Keratinocyte (primary cell): ENCODE measurements at regions not wholly inside any gene's neighbourhood (a gene's known extent, or its start where the extent isn't known, plus 50 kb on each side); places are given as distances from the start of the nearest gene placed in this dataset.

ENCODE experiments used
- DNase-seq: peaks from one replicate; pipeline ENCODE4 v3.0.0-alpha.2; 2011; ENCODE audit warnings: low read depth, missing footprints, low spot score
- FAIRE-seq: peaks from 2 replicates; lab custom pipeline; 2011; peaks lifted over from hg19 to GRCh38; lab: Jason Lieb, UNC
- H2AFZ ChIP-seq: 2 replicates; pipeline ENCODE4 v1.6.0; 2012; ENCODE audit warnings: low read length, control low read depth, inconsistent platforms; ENCODE audit not compliant: control insufficient read depth
- H3K27ac ChIP-seq: 2 replicates; pipeline ENCODE4 v1.5.1; 2011; ENCODE audit warnings: low read length; ENCODE audit not compliant: control insufficient read depth, insufficient read depth
- H3K27me3 ChIP-seq: 3 replicates; pipeline ENCODE4 v1.6.0; 2011; ENCODE audit warnings: low read length; ENCODE audit not compliant: control insufficient read depth, insufficient read depth; ENCODE audit errors: extremely low read depth
- H3K36me3 ChIP-seq, 2 experiments: 2 replicates in 1 of 2; 3 replicates in 1 of 2; pipeline ENCODE4 v1.5.1; 2011; ENCODE audit warnings: low read length in 2 of 2, mild to moderate bottlenecking in 1 of 2; ENCODE audit not compliant: control insufficient read depth in 2 of 2, insufficient read depth in 2 of 2; ENCODE audit errors: extremely low read depth in 1 of 2
- H3K4me1 ChIP-seq: 3 replicates; pipeline ENCODE4 v1.5.1; 2011; ENCODE audit warnings: low read length; ENCODE audit not compliant: control insufficient read depth, insufficient read depth; ENCODE audit errors: extremely low read depth
- H3K4me2 ChIP-seq: 3 replicates; pipeline ENCODE4 v1.6.0; 2011; ENCODE audit warnings: low read depth, low read length; ENCODE audit not compliant: control insufficient read depth, insufficient read depth; ENCODE audit errors: extremely low read depth
- H3K4me3 ChIP-seq, 3 experiments: fragments of 200-600 bp in 1 of 3; sonication (generic) in 1 of 3; 2 replicates in 2 of 3; 3 replicates in 1 of 3; pipeline ENCODE4 v1.5.1; 2011 to 2016; ENCODE audit warnings: low read length in 3 of 3, mild to moderate bottlenecking in 3 of 3, control low read depth in 2 of 3, inconsistent platforms in 1 of 3, low read depth in 1 of 3, mixed read lengths in 1 of 3, mixed run types in 1 of 3, moderate library complexity in 1 of 3; ENCODE audit not compliant: control insufficient read depth in 2 of 3, insufficient read depth in 2 of 3; ENCODE audit errors: extremely low read depth in 1 of 3
- H3K79me2 ChIP-seq: 2 replicates; pipeline ENCODE4 v1.6.0; 2012; ENCODE audit warnings: low read length; ENCODE audit not compliant: control insufficient read depth, insufficient read depth
- H3K9ac ChIP-seq: 3 replicates; pipeline ENCODE4 v1.6.0; 2011; ENCODE audit warnings: low read length; ENCODE audit not compliant: control insufficient read depth, insufficient read depth; ENCODE audit errors: extremely low read depth
- H3K9me1 ChIP-seq: 3 replicates; pipeline ENCODE4 v1.6.0; 2011; ENCODE audit warnings: low read length; ENCODE audit not compliant: control insufficient read depth, insufficient read depth; ENCODE audit errors: extremely low read depth
- H3K9me3 ChIP-seq: 2 replicates; pipeline ENCODE4 v1.5.1; 2012; ENCODE audit warnings: low read depth, low read length; ENCODE audit not compliant: control insufficient read depth
- H4K20me1 ChIP-seq: 3 replicates; pipeline ENCODE4 v1.6.0; 2011; ENCODE audit warnings: low read length; ENCODE audit not compliant: control insufficient read depth, insufficient read depth; ENCODE audit errors: extremely low read depth
- CTCF ChIP-seq, 3 experiments: IDR thresholded peaks in 1 of 3; conservative IDR thresholded peaks in 1 of 3; optimal IDR thresholded peaks in 1 of 3; 2 replicates in 2 of 3; 3 replicates in 1 of 3; pipeline versions ENCODE3 to v1.5.1; 2011; ENCODE audit warnings: low read length in 3 of 3, mild to moderate bottlenecking in 3 of 3, moderate library complexity in 2 of 3, control low read depth in 1 of 3, inconsistent platforms in 1 of 3; ENCODE audit not compliant: insufficient read depth in 2 of 3; ENCODE audit errors: extremely low read depth in 1 of 3
- EZH2 ChIP-seq: IDR thresholded peaks from one replicate; pipeline ENCODE4 v1.6.1; 2012; ENCODE audit warnings: inconsistent platforms, mild to moderate bottlenecking, low read length, moderate library complexity
- dilution Hi-C: fragments of 300-500 bp; cut with MboI; formaldehyde crosslinking; loops from one replicate; pipeline ENCODE4 v1.7.0; 2020; ENCODE audit warnings: low sequenced_read_pairs; ENCODE audit not compliant: extremely low pct_ligation_motif_present

- dilution Hi-C loops, result no loop called here
- Histone ChIP-seq H2AFZ (no peak overlapping the region), H3K4me3 (no peak overlapping the region), H3K9me3 (no peaks in the 10 kb centered on the region), H3K4me2 (no peak overlapping the region), H3K9ac (no peak overlapping the region), H4K20me1 (no peaks in the 10 kb centered on the region), H3K36me3 (no peaks in the 10 kb centered on the region), H3K79me2 (no peaks in the 10 kb centered on the region), H3K9me1 (no peaks in the 10 kb centered on the region), H3K4me1 (peaks cover 14% of the 10 kb centered on the region), H3K27me3 (no peaks in the 10 kb centered on the region), H3K27ac (no peak overlapping the region)
- TF ChIP-seq EZH2 (no peak), CTCF (optimal IDR thresholded peaks at IDR 0.05 in 1 of 3, IDR thresholded peaks at IDR 0.05 in 1 of 3, conservative IDR thresholded peaks at IDR 0.05 in 1 of 3; ENCODE audit: extremely low read depth in 1 of 3, insufficient read depth in 2 of 3, low read length in 3 of 3) (no peak)
- DNase-seq, result no peak
- peak; percentile 9 for FAIRE-seq
Observed at GRCh38 chr5:129379406-129379805, 80.7 kb upstream of the ADAMTS19 start.

- no peak overlapping the region for H2AFZ ChIP-seq
- H3K4me3 ChIP-seq, result no peak overlapping the region
- no peaks in the 10 kb centered on the region for H3K79me2 ChIP-seq
- H4K20me1 ChIP-seq, result no peaks in the 10 kb centered on the region
- H3K27ac ChIP-seq, result no peak overlapping the region
- no peak overlapping the region for H3K9ac ChIP-seq
- no peaks in the 10 kb centered on the region for H3K27me3 ChIP-seq
- H3K9me1 ChIP-seq, result no peaks in the 10 kb centered on the region
- dilution Hi-C loops, result no loop called here
- FAIRE-seq (no peak), DNase-seq (no peak)
- H3K36me3 ChIP-seq, result no peaks in the 10 kb centered on the region
- H3K4me1 ChIP-seq, result peaks cover 12% of the 10 kb centered on the region
- H3K4me2 ChIP-seq, result no peak overlapping the region
- TF ChIP-seq EZH2, result no peak
- no peak for TF ChIP-seq CTCF (optimal IDR thresholded peaks at IDR 0.05 in 1 of 3, IDR thresholded peaks at IDR 0.05 in 1 of 3, conservative IDR thresholded peaks at IDR 0.05 in 1 of 3; ENCODE audit: extremely low read depth in 1 of 3, insufficient read depth in 2 of 3, low read length in 3 of 3)
- no peaks in the 10 kb centered on the region for H3K9me3 ChIP-seq
Observed at GRCh38 chr5:129382921-129383672, 77.0 kb upstream of the ADAMTS19 start.
